GM12875 (cell line): ENCODE measurements at regions not wholly inside any gene's neighbourhood (a gene's known extent, or its start where the extent isn't known, plus 50 kb on each side); places are given as distances from the start of the nearest gene placed in this dataset.

ENCODE experiments used
- H3K4me3 ChIP-seq: one replicate; pipeline ENCODE4 v1.5.1; 2011; ENCODE audit warnings: low read depth, low read length, control low read depth
- CTCF ChIP-seq: IDR thresholded peaks from 2 replicates; pipeline ENCODE4 v1.5.1; 2011; ENCODE audit warnings: low read depth, mild to moderate bottlenecking, control low read depth, inconsistent platforms, low read length, moderate library complexity, borderline replicate concordance; ENCODE audit not compliant: insufficient read depth

GRCh38 chr16:80113873-80114574, 426.8 kb upstream of the DYNLRB2 start:
- H3K4me3 ChIP-seq: no peak overlapping the region
- no peak for TF ChIP-seq CTCF

- no peak for TF ChIP-seq CTCF
- H3K4me3 ChIP-seq: no peak overlapping the region
These were observed 431.2 kb upstream of the DYNLRB2 start for GRCh38 chr16:80109581-80109980.

GRCh38 chr16:80107900-80108299, 432.9 kb upstream of the DYNLRB2 start:
- no peak for TF ChIP-seq CTCF
- H3K4me3 ChIP-seq: no peak overlapping the region

- H3K4me3 ChIP-seq: no peak overlapping the region
- no peak for TF ChIP-seq CTCF
These were observed 435.0 kb upstream of the DYNLRB2 start for GRCh38 chr16:80105751-80106150.

- no peak for TF ChIP-seq CTCF
- H3K4me3 ChIP-seq: no peak overlapping the region
These were observed 435.6 kb upstream of the DYNLRB2 start for GRCh38 chr16:80105160-80105559.

GRCh38 chr16:80104401-80104800, 436.4 kb upstream of the DYNLRB2 start:
- TF ChIP-seq CTCF: no peak
- no peak overlapping the region for H3K4me3 ChIP-seq

- no peak overlapping the region for H3K4me3 ChIP-seq
- TF ChIP-seq CTCF: no peak
These were observed 437.3 kb upstream of the DYNLRB2 start for GRCh38 chr16:80103463-80103862.
